Spleen (tissue), 11 donors: ENCODE measurements at regions not wholly inside any gene's neighbourhood (a gene's known extent, or its start where the extent isn't known, plus 50 kb on each side); places are given as distances from the start of the nearest gene placed in this dataset.

ENCODE experiments used
- DNase-seq: peaks from one replicate; pipeline ENCODE4 v3.0.0-alpha.2; 2020
- H3K27ac ChIP-seq, 8 donors: fragments of 200-600 bp; sonication (generic) in 7 of 8; 1 replicate in 4 of 8; 2 replicates in 4 of 8; pipeline versions ENCODE4 v1.5.0 to v1.8.0; 2016 to 2021; ENCODE audit warnings: inconsistent platforms in 4 of 8, mild to moderate bottlenecking in 4 of 8, moderate library complexity in 1 of 8
- H3K27me3 ChIP-seq, 7 donors: fragments of 200-600 bp; sonication (generic) in 6 of 7; replicated peaks in 1 of 7; 1 replicate in 4 of 7; 2 replicates in 3 of 7; pipeline versions ENCODE4 v1.5.0 to v1.8.0; 2016 to 2021; ENCODE audit warnings: inconsistent platforms in 3 of 7, mild to moderate bottlenecking in 1 of 7
- H3K36me3 ChIP-seq, 6 donors: fragments of 200-600 bp; sonication (generic) in 5 of 6; 1 replicate in 4 of 6; 2 replicates in 2 of 6; pipeline versions ENCODE4 v1.5.0 to v1.8.0; 2016 to 2021; ENCODE audit warnings: inconsistent platforms in 2 of 6
- H3K4me1 ChIP-seq, 6 donors: fragments of 200-600 bp; sonication (generic) in 5 of 6; 1 replicate in 3 of 6; 2 replicates in 3 of 6; pipeline versions ENCODE4 v1.5.0 to v1.8.0; 2016 to 2021; ENCODE audit warnings: inconsistent platforms in 3 of 6
- H3K4me3 ChIP-seq, 8 donors: fragments of 200-600 bp; sonication (generic) in 7 of 8; 1 replicate in 4 of 8; 2 replicates in 4 of 8; pipeline versions ENCODE4 v1.5.0 to v1.8.0; 2016 to 2021; ENCODE audit warnings: inconsistent platforms in 4 of 8, mild to moderate bottlenecking in 4 of 8, moderate library complexity in 2 of 8
- H3K9me3 ChIP-seq, 8 donors: fragments of 200-600 bp; sonication (generic) in 7 of 8; 1 replicate in 4 of 8; 2 replicates in 4 of 8; pipeline versions ENCODE4 v1.5.0 to v1.8.0; 2016 to 2021; ENCODE audit warnings: inconsistent platforms in 4 of 8
- CTCF ChIP-seq, 11 experiments: fragments of 200-600 bp in 7 of 11; fragments of 450-650 bp in 4 of 11; sonication (generic) in 4 of 11; IDR thresholded peaks in 8 of 11; conservative IDR thresholded peaks in 3 of 11; 1 replicate in 7 of 11; 2 replicates in 4 of 11; pipeline versions ENCODE4 v1.4.0 to v1.8.0; 2016 to 2021; ENCODE audit warnings: antibody characterized with exemption in 11 of 11, inconsistent platforms in 4 of 11, mild to moderate bottlenecking in 1 of 11
- POLR2A ChIP-seq, 3 donors: fragments of 450-650 bp; IDR thresholded peaks; one replicate each; pipeline ENCODE4 v1.5.1; 2017; ENCODE audit warnings: antibody characterized with exemption in 3 of 3, mild to moderate bottlenecking in 1 of 3
- POLR2AphosphoS5 ChIP-seq, 3 donors: sonication (generic); formaldehyde crosslinking; IDR thresholded peaks; one replicate each; pipeline ENCODE4 v1.5.1; 2017; ENCODE audit warnings: antibody characterized with exemption in 3 of 3
- WGBS, 5 donors: extraction: QIAGEN DNeasy Blood & Tissue Kit in 3 of 5; methylation state at CpG; one replicate each; pipeline versions ENCODE4 v1.1.5 to v1.1.7; 2013 to 2018; 5-methylcytosine and 5-hydroxymethylcytosine counted together
- intact Hi-C: fragments of 100-400 bp; cut with DNase I; formaldehyde crosslinking; loops from one replicate; pipeline ENCODE4 v1.15.0; 2023; ENCODE audit warnings: low total_unique reads
- donor health status: healthy with polysubstance abuse.
- donor health status: DM: no; HTN: no; CAD: no; lungs with moderate emphysema.
- donor health status: DM: no; HTN: no; CAD: no.
- donor health status: Bipolar disorder and iron deficiency.
- donor health status: healthy.
- donor health status: DM: no; HTN: no; CAD: no.
- donor health status: DM: yes; HTN: yes; CAD: no.

DNA sequence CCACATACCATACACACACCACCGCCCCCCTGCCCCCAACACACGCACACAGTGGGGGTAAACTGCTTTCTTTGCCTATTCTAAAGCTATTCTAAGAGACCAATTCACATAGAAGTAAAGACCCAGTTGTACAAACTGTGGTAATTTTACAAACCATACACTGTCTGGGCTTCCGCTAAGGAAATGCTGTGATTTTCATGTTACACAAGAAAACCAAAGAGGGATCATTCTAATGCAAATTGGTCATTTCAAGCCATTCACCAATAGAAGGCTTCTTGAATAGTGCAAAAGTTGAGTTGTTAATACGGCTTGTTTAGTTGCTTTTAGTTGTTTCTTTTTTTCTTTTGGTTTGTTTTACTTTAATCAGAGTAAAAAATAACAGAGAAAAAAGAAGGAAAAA is 202.8 kb downstream of the EFNB2 start:
- Histone ChIP-seq H3K4me3 (no peak overlapping the region), H3K27me3 (no peaks in the 10 kb centered on the region), H3K36me3 (no peaks in the 10 kb centered on the region), H3K4me1 (no peaks in the 10 kb centered on the region), H3K9me3 (peaks cover 0 to under 1% (median 0%) of the 10 kb centered on the region in 8 donors), H3K27ac (no peak overlapping the region)
- TF ChIP-seq POLR2A (IDR thresholded peaks at IDR 0.05) (no peak), CTCF (IDR thresholded peaks at IDR 0.05 in 8 of 11, conservative IDR thresholded peaks at IDR 0.05 in 3 of 11) (no peak), POLR2AphosphoS5 (IDR thresholded peaks at IDR 0.05) (no peak)
- DNase-seq = no peak
- intact Hi-C loops = no loop called here
- WGBS, 5 donors = 81 to 94% (median 87%) methylated on average over 4 of the region's 4 CpGs

- Histone ChIP-seq H3K4me1 (no peaks in the 10 kb centered on the region), H3K4me3 (no peak overlapping the region), H3K27me3 (no peaks in the 10 kb centered on the region), H3K9me3 (no peaks in the 10 kb centered on the region), H3K27ac (no peak overlapping the region), H3K36me3 (no peaks in the 10 kb centered on the region)
- DNase-seq = no peak
- WGBS, 5 donors = 87 to 95% (median 89%) methylated on average over 3 to 4 of the region's 4 CpGs
- TF ChIP-seq POLR2A (IDR thresholded peaks at IDR 0.05) = no peak
- TF ChIP-seq CTCF (IDR thresholded peaks at IDR 0.05 in 8 of 11, conservative IDR thresholded peaks at IDR 0.05 in 3 of 11) = no peak
- no peak for TF ChIP-seq POLR2AphosphoS5 (IDR thresholded peaks at IDR 0.05)
- intact Hi-C loops = no loop called here
These were observed 204.3 kb downstream of the EFNB2 start for GRCh38 chr13:106331116-106331515.

- Histone ChIP-seq H3K4me3 (no peak overlapping the region), H3K27me3 (no peaks in the 10 kb centered on the region), H3K36me3 (no peaks in the 10 kb centered on the region), H3K27ac (no peak overlapping the region), H3K4me1 (no peaks in the 10 kb centered on the region), H3K9me3 (no peaks in the 10 kb centered on the region)
- DNase-seq = no peak
- TF ChIP-seq POLR2A (IDR thresholded peaks at IDR 0.05) (no peak), POLR2AphosphoS5 (IDR thresholded peaks at IDR 0.05) (no peak), CTCF (IDR thresholded peaks at IDR 0.05 in 8 of 11, conservative IDR thresholded peaks at IDR 0.05 in 3 of 11) (no peak)
- intact Hi-C loops = no loop called here
- WGBS, 5 donors = 71 to 78% (median 75%) methylated on average over 5 of the region's 5 CpGs
These were observed 205.5 kb downstream of the EFNB2 start for GRCh38 chr13:106329941-106330340.

DNA sequence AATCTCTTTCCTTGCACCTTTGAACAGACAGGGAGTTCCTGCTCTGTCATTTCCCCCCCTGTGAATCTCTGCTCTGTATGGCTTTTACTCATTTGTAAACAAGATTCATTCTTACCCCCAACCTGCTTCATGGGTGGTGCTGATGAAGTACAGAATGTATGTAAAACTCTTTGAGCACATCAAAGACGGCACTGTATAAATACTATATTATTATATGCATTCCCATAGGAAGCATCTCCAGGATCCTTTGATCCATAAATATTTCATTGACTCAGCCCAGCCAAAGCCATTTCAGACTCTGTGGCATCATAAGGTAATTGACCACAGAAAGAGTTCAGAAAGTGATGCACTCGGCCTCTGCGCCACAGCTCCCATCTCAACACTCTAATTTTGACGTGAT is 208.7 kb downstream of the EFNB2 start:
- no peak for TF ChIP-seq POLR2A (IDR thresholded peaks at IDR 0.05)
- TF ChIP-seq CTCF (IDR thresholded peaks at IDR 0.05 in 8 of 11, conservative IDR thresholded peaks at IDR 0.05 in 3 of 11) = no peak
- TF ChIP-seq POLR2AphosphoS5 (IDR thresholded peaks at IDR 0.05) = no peak
- no peak overlapping the region for H3K27ac ChIP-seq
- H3K4me1 ChIP-seq = no peaks in the 10 kb centered on the region
- intact Hi-C loops = no loop called here
- DNase-seq = no peak
- H3K9me3 ChIP-seq = peaks cover 6 to 26% (median 20%) of the 10 kb centered on the region in 8 donors
- H3K27me3 ChIP-seq = no peaks in the 10 kb centered on the region
- H3K4me3 ChIP-seq = no peak overlapping the region
- 92 to 95% (median 93%) methylated on average over 4 of the region's 4 CpGs for WGBS, 5 donors
- H3K36me3 ChIP-seq = no peaks in the 10 kb centered on the region
